ENCODE measurements at regions not wholly inside any gene's neighbourhood (a gene's known extent, or its start where the extent isn't known, plus 50 kb on each side); places are given as distances from the start of the nearest gene placed in this dataset.

GRCh38 chr3:194951931-194952582 is 266.4 kb downstream of the FAM43A start:
- DNase-seq = no peak
- peaks cover 9% of the 10 kb centered on the region for H3K4me1 Mint-ChIP-seq
- TF ChIP-seq CTCF (IDR thresholded peaks at IDR 0.05) = no peak
- no peak overlapping the region for H3K4me3 Mint-ChIP-seq
- peaks cover 13% of the 10 kb centered on the region for H3K27me3 Mint-ChIP-seq (ENCODE audit: low read depth, poor library complexity)
- no peak overlapping the region for H3K27ac Mint-ChIP-seq
- H3K36me3 Mint-ChIP-seq (ENCODE audit: low read depth) = no peaks in the 10 kb centered on the region
- peaks cover 15% of the 10 kb centered on the region for H3K9me3 Mint-ChIP-seq

- Mint-ChIP-seq H3K4me1 (peaks cover 9% of the 10 kb centered on the region), H3K27ac (no peak overlapping the region), H3K4me3 (no peak overlapping the region), H3K9me3 (peaks cover 12% of the 10 kb centered on the region), H3K36me3 (ENCODE audit: low read depth) (no peaks in the 10 kb centered on the region), H3K27me3 (ENCODE audit: low read depth, poor library complexity) (peaks cover 21% of the 10 kb centered on the region)
- no peak for TF ChIP-seq CTCF (IDR thresholded peaks at IDR 0.05)
- no peak for DNase-seq
Observed at GRCh38 chr3:194952841-194953241, 267.2 kb downstream of the FAM43A start.

- peaks cover 9% of the 10 kb centered on the region for H3K4me1 Mint-ChIP-seq
- TF ChIP-seq CTCF (IDR thresholded peaks at IDR 0.05) = no peak
- no peak overlapping the region for H3K27ac Mint-ChIP-seq
- DNase-seq = no peak
- H3K4me3 Mint-ChIP-seq = no peak overlapping the region
- peaks cover 21% of the 10 kb centered on the region for H3K27me3 Mint-ChIP-seq (ENCODE audit: low read depth, poor library complexity)
- H3K36me3 Mint-ChIP-seq (ENCODE audit: low read depth) = no peaks in the 10 kb centered on the region
- H3K9me3 Mint-ChIP-seq = peaks cover 8% of the 10 kb centered on the region
Observed at GRCh38 chr3:194953291-194953690, 267.6 kb downstream of the FAM43A start.

- Mint-ChIP-seq H3K4me1 (peaks cover 14% of the 10 kb centered on the region), H3K27me3 (ENCODE audit: low read depth, poor library complexity) (peaks cover 22% of the 10 kb centered on the region), H3K27ac (no peak overlapping the region), H3K4me3 (no peak overlapping the region), H3K36me3 (ENCODE audit: low read depth) (no peaks in the 10 kb centered on the region), H3K9me3 (no peaks in the 10 kb centered on the region)
- TF ChIP-seq CTCF (IDR thresholded peaks at IDR 0.05) = no peak
- DNase-seq = no peak
Observed at GRCh38 chr3:194955546-194955945, 269.9 kb downstream of the FAM43A start.

- Mint-ChIP-seq H3K27me3 (ENCODE audit: low read depth, poor library complexity) (peaks cover 25% of the 10 kb centered on the region), H3K9me3 (no peaks in the 10 kb centered on the region), H3K27ac (no peak overlapping the region), H3K4me3 (no peak overlapping the region), H3K4me1 (peaks cover 14% of the 10 kb centered on the region), H3K36me3 (ENCODE audit: low read depth) (no peaks in the 10 kb centered on the region)
- DNase-seq = no peak
- TF ChIP-seq CTCF (IDR thresholded peaks at IDR 0.05) = no peak
Observed at GRCh38 chr3:194955979-194956696, 270.5 kb downstream of the FAM43A start.

All from nephron progenitor cell (in vitro differentiated cells).